SU-DHL-6 (cell line): ENCODE measurements at regions not wholly inside any gene's neighbourhood (a gene's known extent, or its start where the extent isn't known, plus 50 kb on each side); places are given as distances from the start of the nearest gene placed in this dataset.

Experiments
- H2AFZ ChIP-seq: fragments of 200-600 bp; sonication (generic); 2 replicates; pipeline ENCODE4 v1.6.1; 2014; ENCODE audit warnings: low read depth, mild to moderate bottlenecking, moderate library complexity, mixed read lengths, antibody characterized with exemption, low read length; ENCODE audit not compliant: severe bottlenecking
- H3F3A ChIP-seq: fragments of 200-600 bp; shearing (Covaris generic); 2 replicates; pipeline ENCODE4 v1.6.0; 2016; ENCODE audit warnings: antibody characterized with exemption, mild to moderate bottlenecking; ENCODE audit not compliant: insufficient read depth
- H3K27ac ChIP-seq: fragments of 200-600 bp; sonication (generic); 2 replicates; pipeline ENCODE4 v1.5.1; 2016; ENCODE audit warnings: low read depth, mild to moderate bottlenecking, low read length, moderate library complexity, mixed read lengths
- H3K27me3 ChIP-seq: fragments of 200-600 bp; sonication (generic), shearing (Covaris generic); 2 replicates; pipeline ENCODE4 v1.6.0; 2014; ENCODE audit warnings: mild to moderate bottlenecking, low read length
- H3K36me3 ChIP-seq: fragments of 200-600 bp; sonication (generic); 2 replicates; pipeline ENCODE4 v1.6.1; 2014; ENCODE audit warnings: mild to moderate bottlenecking, low read length, mixed read lengths
- H3K4me2 ChIP-seq: fragments of 300-600, 200-600 bp; shearing (Covaris generic), sonication (generic); 2 replicates; pipeline ENCODE4 v1.6.0; 2014; ENCODE audit warnings: low read length, low read depth, mild to moderate bottlenecking; ENCODE audit not compliant: poor library complexity, severe bottlenecking
- H3K4me3 ChIP-seq: fragments of 200-600 bp; sonication (generic); 2 replicates; pipeline ENCODE4 v1.5.1; 2014; ENCODE audit warnings: antibody characterized with exemption, low read length, mild to moderate bottlenecking, mixed read lengths; ENCODE audit not compliant: insufficient read depth, poor library complexity, severe bottlenecking
- H3K79me2 ChIP-seq: fragments of 200-600 bp; sonication (generic); 2 replicates; pipeline ENCODE4 v1.6.1; 2014; ENCODE audit warnings: mild to moderate bottlenecking, low read length, moderate library complexity; ENCODE audit not compliant: insufficient read depth
- H3K9ac ChIP-seq: fragments of 200-600 bp; sonication (generic); 2 replicates; pipeline ENCODE4 v1.7.0; 2014; ENCODE audit warnings: mild to moderate bottlenecking, low read length
- H3K9me2 ChIP-seq: fragments of 200-600 bp; sonication (generic); replicated peaks from 2 replicates; pipeline ENCODE4 v1.6.1; 2014; ENCODE audit warnings: low read length; ENCODE audit not compliant: insufficient read depth
- H3K9me3 ChIP-seq: fragments of 200-600 bp; sonication (generic); 2 replicates; pipeline ENCODE4 v1.6.1; 2014; ENCODE audit warnings: low read length, mixed read lengths; ENCODE audit not compliant: insufficient read depth
- H4K20me1 ChIP-seq: fragments of 200-600 bp; sonication (generic); 2 replicates; pipeline ENCODE4 v1.6.1; 2014; ENCODE audit warnings: low read depth, mild to moderate bottlenecking, antibody characterized with exemption, low read length, moderate library complexity, mixed read lengths
- CTCF ChIP-seq: fragments of 200-600 bp; sonication (generic); IDR thresholded peaks from one replicate; pipeline ENCODE4 v1.5.1; 2017; ENCODE audit warnings: antibody characterized with exemption, mild to moderate bottlenecking, low read length, moderate library complexity; ENCODE audit not compliant: insufficient read depth, poor library complexity, severe bottlenecking
- EZH2phosphoT487 ChIP-seq: fragments of 200-600 bp; sonication (generic), shearing (Covaris generic); conservative IDR thresholded peaks from 2 replicates; pipeline ENCODE4 v1.6.1; 2018; ENCODE audit warnings: mild to moderate bottlenecking, antibody characterized with exemption, low read length, moderate library complexity, mixed read lengths

- Histone ChIP-seq H3K27ac (no peak overlapping the region), H3K79me2 (no peaks in the 10 kb centered on the region), H3K4me3 (no peak overlapping the region), H3K9ac (no peak overlapping the region), H3F3A (no peaks in the 10 kb centered on the region), H3K27me3 (no peaks in the 10 kb centered on the region), H3K9me2 (no peaks in the 10 kb centered on the region), H3K9me3 (no peaks in the 10 kb centered on the region), H3K4me2 (no peak overlapping the region), H4K20me1 (no peaks in the 10 kb centered on the region), H2AFZ (no peak overlapping the region), H3K36me3 (no peaks in the 10 kb centered on the region)
- TF ChIP-seq CTCF (no peak), EZH2phosphoT487 (no peak)
Measured at GRCh38 chr19:27890696-27891095, 1322.3 kb downstream of the UQCRFS1 start.

- H3K9me3 ChIP-seq = no peaks in the 10 kb centered on the region
- no peak overlapping the region for H3K27ac ChIP-seq
- no peak overlapping the region for H3K9ac ChIP-seq
- H3K9me2 ChIP-seq = no peaks in the 10 kb centered on the region
- no peaks in the 10 kb centered on the region for H4K20me1 ChIP-seq
- no peaks in the 10 kb centered on the region for H3K36me3 ChIP-seq
- no peaks in the 10 kb centered on the region for H3K79me2 ChIP-seq
- no peak overlapping the region for H2AFZ ChIP-seq
- TF ChIP-seq EZH2phosphoT487 (no peak), CTCF (no peak)
- H3K27me3 ChIP-seq = no peaks in the 10 kb centered on the region
- no peak overlapping the region for H3K4me3 ChIP-seq
- no peak overlapping the region for H3K4me2 ChIP-seq
- no peaks in the 10 kb centered on the region for H3F3A ChIP-seq
Measured at GRCh38 chr19:27890206-27890605, 1322.7 kb downstream of the UQCRFS1 start.

GRCh38 chr19:27889156-27889555 is 1323.8 kb downstream of the UQCRFS1 start:
- Histone ChIP-seq H3K4me2 (no peak overlapping the region), H3K27ac (no peak overlapping the region), H3K9me3 (no peaks in the 10 kb centered on the region), H3K9me2 (no peaks in the 10 kb centered on the region), H3K27me3 (no peaks in the 10 kb centered on the region), H3K36me3 (no peaks in the 10 kb centered on the region), H3F3A (no peaks in the 10 kb centered on the region), H2AFZ (no peak overlapping the region), H3K79me2 (no peaks in the 10 kb centered on the region), H3K4me3 (no peak overlapping the region), H3K9ac (no peak overlapping the region), H4K20me1 (no peaks in the 10 kb centered on the region)
- TF ChIP-seq EZH2phosphoT487 (no peak), CTCF (no peak)
